ENCODE measurements at regions not wholly inside any gene's neighbourhood (a gene's known extent, or its start where the extent isn't known, plus 50 kb on each side); places are given as distances from the start of the nearest gene placed in this dataset.

DNA sequence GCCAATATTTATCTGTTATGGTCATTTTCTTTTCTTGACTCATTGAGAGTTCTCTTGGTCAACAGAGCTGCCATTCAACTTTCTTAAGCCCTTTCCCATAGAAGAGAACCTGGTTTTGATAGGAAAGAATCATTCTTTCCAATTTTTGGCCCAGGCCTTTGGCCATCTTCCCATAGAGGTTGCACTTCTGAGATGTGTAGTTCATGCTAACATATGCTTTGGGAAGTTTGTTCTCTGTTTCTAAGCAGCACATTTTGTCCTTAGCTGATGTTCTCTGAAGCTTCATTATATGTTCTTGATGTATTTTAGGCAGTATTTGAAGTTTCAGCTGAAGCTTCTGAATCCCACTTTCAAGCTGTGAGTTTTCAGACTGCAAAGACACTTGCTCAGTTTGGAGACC is 161.1 kb downstream of the VEGFC start:
- DNase-seq (ENCODE audit: low read depth): no peak
